OCI-LY7 (cell line): ENCODE measurements at regions not wholly inside any gene's neighbourhood (a gene's known extent, or its start where the extent isn't known, plus 50 kb on each side); places are given as distances from the start of the nearest gene placed in this dataset.

ENCODE experiments used
- BruUV-seq: library from RNA; stranded (reverse); fragments of 400-500 nt; replicated peaks from 2 replicates; lab custom pipeline; 2021; lab: Mats Ljungman, UMichigan
- CTCF ChIA-PET: fragments of 300-600 bp; sonication (Branson Sonifier 250); formaldehyde crosslinking; loops from one replicate; lab custom pipeline; 2022; ENCODE audit warnings: antibody characterized with exemption; ENCODE audit not compliant: unreplicated experiment; lab: Charles Lee
- POLR2A ChIA-PET: fragments of 300-600 bp; sonication (Branson Sonifier 250); formaldehyde crosslinking; loops from one replicate; lab custom pipeline; 2022; ENCODE audit warnings: antibody characterized with exemption; lab: Charles Lee
- DNase-seq: peaks from one replicate; pipeline ENCODE4 v3.0.0-alpha.2; 2015; ENCODE audit warnings: low spot score
- H2AFZ ChIP-seq: fragments of 200-600 bp; sonication (generic), shearing (Covaris generic); 2 replicates; pipeline ENCODE4 v1.6.1; 2014; ENCODE audit warnings: mild to moderate bottlenecking, antibody characterized with exemption, low read length, moderate library complexity
- H3K27ac ChIP-seq: fragments of 200-600 bp; sonication (generic); 2 replicates; pipeline ENCODE4 v1.5.1; 2014; ENCODE audit warnings: mixed run types, low read depth, mild to moderate bottlenecking, moderate library complexity, low read length, inconsistent platforms; ENCODE audit not compliant: poor library complexity, severe bottlenecking
- H3K36me3 ChIP-seq: fragments of 200-600 bp; sonication (generic); 2 replicates; pipeline ENCODE4 v1.6.1; 2014; ENCODE audit warnings: mild to moderate bottlenecking, antibody characterized with exemption, low read length, moderate library complexity, mixed read lengths; ENCODE audit not compliant: insufficient read depth
- H3K4me1 ChIP-seq: fragments of 200-600 bp; sonication (generic); 2 replicates; pipeline ENCODE4 v1.5.1; 2014; ENCODE audit warnings: mild to moderate bottlenecking, low read length; ENCODE audit not compliant: insufficient read depth, poor library complexity, severe bottlenecking
- H3K4me2 ChIP-seq: fragments of 200-600 bp; sonication (generic); 2 replicates; pipeline ENCODE4 v1.6.1; 2014; ENCODE audit warnings: mild to moderate bottlenecking, low read length
- H3K4me3 ChIP-seq: fragments of 200-600 bp; sonication (generic); 2 replicates; pipeline ENCODE4 v1.5.1; 2014; ENCODE audit warnings: mild to moderate bottlenecking, low read depth, low read length; ENCODE audit not compliant: poor library complexity, severe bottlenecking
- H3K79me2 ChIP-seq: fragments of 200-600 bp; sonication (generic); 2 replicates; pipeline ENCODE4 v1.6.1; 2016; ENCODE audit warnings: low read depth, mild to moderate bottlenecking, low read length, moderate library complexity, mixed read lengths; ENCODE audit not compliant: insufficient read depth
- H3K9me2 ChIP-seq: fragments of 200-600 bp; sonication (generic); 2 replicates; pipeline ENCODE4 v1.6.1; 2016; ENCODE audit warnings: mild to moderate bottlenecking, low read length, mixed read lengths; ENCODE audit not compliant: insufficient read depth
- H3K9me3 ChIP-seq: fragments of 200-600 bp; sonication (generic); 2 replicates; pipeline ENCODE4 v1.6.1; 2014; ENCODE audit warnings: mild to moderate bottlenecking, mixed run types, low read length, mixed read lengths
- H4K20me1 ChIP-seq: fragments of 200-600 bp; sonication (generic); 2 replicates; pipeline ENCODE4 v1.6.1; 2014; ENCODE audit warnings: mild to moderate bottlenecking, antibody characterized with exemption, low read length, moderate library complexity, mixed read lengths; ENCODE audit not compliant: insufficient read depth
- CTCF ChIP-seq: fragments of 200-600 bp; sonication (generic); conservative IDR thresholded peaks from 2 replicates; pipeline ENCODE4 v1.5.1; 2014; ENCODE audit warnings: mild to moderate bottlenecking, antibody characterized with exemption, low read length, moderate library complexity, mixed read lengths
- EZH2phosphoT487 ChIP-seq: fragments of 200-600 bp; sonication (generic); IDR thresholded peaks from 2 replicates; pipeline ENCODE4 v1.6.1; 2018; ENCODE audit warnings: low read depth, borderline replicate concordance, mild to moderate bottlenecking, mixed run types, antibody characterized with exemption, low read length, moderate library complexity, mixed read lengths
- intact Hi-C: fragments of 100-400 bp; cut with micrococcal nuclease; formaldehyde crosslinking; loops from one replicate; pipeline ENCODE4 v1.10.0; 2022; ENCODE audit not compliant: unreplicated experiment

GRCh38 chr6:139990026-139990686 is 615.7 kb upstream of the CITED2 start:
- Histone ChIP-seq H4K20me1 (no peaks in the 10 kb centered on the region), H3K9me2 (no peaks in the 10 kb centered on the region), H3K9me3 (no peaks in the 10 kb centered on the region), H3K4me3 (no peak overlapping the region), H3K79me2 (no peaks in the 10 kb centered on the region), H3K4me1 (no peaks in the 10 kb centered on the region), H2AFZ (no peak overlapping the region), H3K4me2 (no peak overlapping the region), H3K36me3 (no peaks in the 10 kb centered on the region), H3K27ac (no peak overlapping the region)
- ChIA-PET POLR2A (interaction anchor here (0.5 kb wide), 1 partner anchor 31 kb away, joined by 4 read pairs; no protein-coding TSS in a partner anchor), CTCF (no interaction called here)
- intact Hi-C loops = no loop called here
- DNase-seq = no peak
- BruUV-seq = no TSS peak
- TF ChIP-seq CTCF (no peak), EZH2phosphoT487 (no peak)

- H3K4me2 ChIP-seq = no peak overlapping the region
- H3K79me2 ChIP-seq = no peaks in the 10 kb centered on the region
- intact Hi-C loops = no loop called here
- no peak overlapping the region for H3K4me3 ChIP-seq
- no peak overlapping the region for H3K27ac ChIP-seq
- no peak for DNase-seq
- H2AFZ ChIP-seq = no peak overlapping the region
- no peaks in the 10 kb centered on the region for H3K9me3 ChIP-seq
- no peaks in the 10 kb centered on the region for H3K4me1 ChIP-seq
- ChIA-PET POLR2A (no interaction called here), CTCF (no interaction called here)
- no peaks in the 10 kb centered on the region for H3K36me3 ChIP-seq
- no peaks in the 10 kb centered on the region for H3K9me2 ChIP-seq
- BruUV-seq = no TSS peak
- no peak for TF ChIP-seq EZH2phosphoT487
- no peak for TF ChIP-seq CTCF
- H4K20me1 ChIP-seq = no peaks in the 10 kb centered on the region
Observed at GRCh38 chr6:139988685-139989084, 614.2 kb upstream of the CITED2 start.

- CTCF ChIA-PET = no interaction called here
- no peak overlapping the region for H3K27ac ChIP-seq
Observed at GRCh38 chr6:139987091-139987490, 612.6 kb upstream of the CITED2 start.

More at GRCh38 chr6:139987091-139987490, 612.6 kb upstream of the CITED2 start:
- TF ChIP-seq CTCF (no peak), EZH2phosphoT487 (no peak)
- Histone ChIP-seq H3K9me3 (no peaks in the 10 kb centered on the region), H3K4me1 (no peaks in the 10 kb centered on the region), H3K9me2 (no peaks in the 10 kb centered on the region), H2AFZ (no peak overlapping the region), H3K36me3 (no peaks in the 10 kb centered on the region), H3K4me3 (no peak overlapping the region), H3K4me2 (no peak overlapping the region), H3K79me2 (no peaks in the 10 kb centered on the region), H4K20me1 (no peaks in the 10 kb centered on the region)
- BruUV-seq = no TSS peak
- POLR2A ChIA-PET = no interaction called here
- DNase-seq = no peak
- intact Hi-C loops = no loop called here
